ENCODE measurements at regions not wholly inside any gene's neighbourhood (a gene's known extent, or its start where the extent isn't known, plus 50 kb on each side); places are given as distances from the start of the nearest gene placed in this dataset.

GRCh38 chr18:34283506-34283905 lies 58.8 kb upstream of the NOL4 start:
- H3K79me1 ChIP-seq (ENCODE audit: low read depth, low read length): no peaks in the 10 kb centered on the region
- no peaks in the 10 kb centered on the region for H3K27me3 ChIP-seq (replicated peaks in 1 of 4; ENCODE audit: control insufficient read depth in 3 of 4, extremely low read depth in 1 of 4, insufficient read depth in 3 of 4, low read length in 3 of 4)
- no peak overlapping the region for H2BK15ac ChIP-seq (ENCODE audit: low read length)
- ChIA-PET CTCF (ENCODE audit: partially characterized antibody) (interaction anchor here (0.9 to 1.2 kb wide), 3 partner anchors 14 to 160 kb away, joined by 3 to 4 read pairs (median 3); no protein-coding TSS in a partner anchor), POLR2A (ENCODE audit: partially characterized antibody) (no interaction called here)
- H2AFZ ChIP-seq (ENCODE audit: low read length): peak overlapping the region; percentile 96
- H4K91ac ChIP-seq (replicated peaks; ENCODE audit: insufficient read length, low read length): no peak overlapping the region
- DNase-seq (ENCODE audit: low read depth in 1 of 2, low spot score in 2 of 2): peak in 1 of 2 experiments; percentile 52
- H4K5ac ChIP-seq (ENCODE audit: insufficient read length, low read depth, low read length): no peak overlapping the region
- H3K9me3 ChIP-seq (ENCODE audit: insufficient read depth in 2 of 2, low read depth in 1 of 2, low read length in 1 of 2): peaks cover 3 to 5% of the 10 kb centered on the region in 2 experiments; a peak in 1 of 4 replicates
- no peaks in the 10 kb centered on the region for H3K36me3 ChIP-seq (ENCODE audit: control insufficient read depth in 2 of 4, insufficient read depth in 4 of 4, low read length in 3 of 4)
- H2BK120ac ChIP-seq (replicated peaks; ENCODE audit: low read depth, low read length): no peak overlapping the region
- H3K14ac ChIP-seq (ENCODE audit: insufficient read length): no peak overlapping the region
- H4K8ac ChIP-seq (ENCODE audit: extremely low read depth, insufficient read depth, low read length): no peak overlapping the region
- no peak overlapping the region for H3K4me3 ChIP-seq (ENCODE audit: extremely low read depth in 1 of 4, insufficient read depth in 2 of 4, low read depth in 3 of 4, low read length in 4 of 4)
- no peak for FAIRE-seq
- H2BK5ac ChIP-seq (ENCODE audit: low read depth, low read length): no peak overlapping the region
- H3K56ac ChIP-seq (replicated peaks; ENCODE audit: insufficient read length, low read depth, low read length): no peak overlapping the region
- H3K27ac ChIP-seq (ENCODE audit: low read depth, low read length): no peak overlapping the region
- H2BK12ac ChIP-seq (ENCODE audit: low read depth, low read length): no peak overlapping the region
- whole genome bisulfite sequencing, 2 experiments (ENCODE audit: extremely low coverage in 1 of 2, insufficient coverage in 1 of 2, insufficient read length in 1 of 2, insufficient replicate concordance in 2 of 2, low coverage in 1 of 2, low lambda C conversion rate in 2 of 2, missing lambda C conversion rate in 1 of 2): 63% methylated on average over 1 of the region's 1 CpG; no CpG with 5 or more reads in 1 of the 2 experiments
- no peak overlapping the region; a peak in 1 of 7 replicates for H3K9ac ChIP-seq (replicated peaks in 1 of 4; ENCODE audit: extremely low read depth in 1 of 4, low read depth in 3 of 4, low read length in 3 of 4)
- H3K4me1 ChIP-seq (replicated peaks in 1 of 4; ENCODE audit: control insufficient read depth in 3 of 4, insufficient read depth in 4 of 4, low read length in 3 of 4): no peaks in the 10 kb centered on the region
- no peak overlapping the region for H3K23ac ChIP-seq (ENCODE audit: insufficient read length)
- no peak overlapping the region for H2BK20ac ChIP-seq (ENCODE audit: low read length)
- no peaks in the 10 kb centered on the region for H3K23me2 ChIP-seq (ENCODE audit: low read depth, low read length)
- H3K18ac ChIP-seq (ENCODE audit: extremely low read depth, low read length): no peak overlapping the region
- H2AK5ac ChIP-seq (ENCODE audit: low read depth, low read length): no peak overlapping the region
- H3K4me2 ChIP-seq (ENCODE audit: insufficient read depth in 1 of 2, low read depth in 2 of 2, low read length in 2 of 2): no peak overlapping the region
- no peaks in the 10 kb centered on the region for H4K20me1 ChIP-seq (replicated peaks in 1 of 2; ENCODE audit: control insufficient read depth in 1 of 2, insufficient read depth in 2 of 2, low read length in 2 of 2)
- H3K4ac ChIP-seq (replicated peaks; ENCODE audit: insufficient read length, low read depth, low read length): no peak overlapping the region
- no peaks in the 10 kb centered on the region for H3K79me2 ChIP-seq (ENCODE audit: control insufficient read depth in 1 of 2, insufficient read depth in 2 of 2, low read length in 2 of 2)
- TF ChIP-seq NANOG (IDR thresholded peaks at IDR 0.05; ENCODE audit: insufficient read depth, low read depth, low read length, poor library complexity, severe bottlenecking) (no peak), SAP30 (IDR thresholded peaks at IDR 0.05; ENCODE audit: insufficient read depth, insufficient replicate concordance, low read length) (no peak)
